ENCODE measurements at regions not wholly inside any gene's neighbourhood (a gene's known extent, or its start where the extent isn't known, plus 50 kb on each side); places are given as distances from the start of the nearest gene placed in this dataset.

DNA sequence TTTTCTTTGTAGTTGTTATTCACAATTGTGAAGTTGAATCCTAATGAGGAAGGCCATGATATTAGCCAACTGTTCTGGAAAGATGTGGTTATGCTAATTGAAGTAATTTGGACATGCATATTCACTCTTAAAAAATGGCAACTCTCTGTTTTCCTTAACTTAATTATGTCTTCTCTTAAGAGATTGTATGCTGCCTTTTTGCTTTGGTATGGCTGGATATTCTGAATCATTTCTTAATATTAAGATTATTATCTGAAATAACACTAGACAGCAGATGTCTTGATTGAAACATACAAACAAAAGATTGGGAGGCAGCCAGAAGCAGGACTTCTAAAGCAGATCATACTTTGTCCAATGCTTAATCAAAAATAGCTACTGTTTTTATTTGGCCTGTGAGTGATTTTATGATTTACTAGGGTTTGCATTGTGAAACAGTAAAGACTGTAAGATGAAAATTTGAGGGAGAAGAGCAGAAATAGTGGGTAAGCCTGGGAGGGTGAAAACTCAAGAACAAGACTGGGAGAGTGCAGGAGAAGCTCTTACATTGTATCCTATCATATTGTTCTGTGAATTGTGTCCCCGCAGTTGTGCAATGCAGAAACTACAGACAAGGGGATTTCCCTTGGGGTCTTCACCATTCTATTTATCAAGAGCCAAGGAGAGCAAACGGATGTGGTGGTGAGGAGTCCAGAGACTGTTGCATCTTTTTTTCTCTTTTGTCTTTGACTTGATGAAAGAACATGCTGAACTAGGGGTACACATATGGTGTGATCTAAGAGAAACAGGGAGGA lies 554.8 kb downstream of the TUSC7 start:
- ATAC-seq (no peak), DNase-seq (no peak)
- in situ Hi-C loops (cut with MboI; ENCODE audit: low sequenced_read_pairs in 4 of 4) (no loop called here), intact Hi-C loops (cut with DNase I; ENCODE audit: low total_unique reads) (no loop called here)
- no peak for TF ChIP-seq POLR2A (IDR thresholded peaks at IDR 0.05)
- TF ChIP-seq, protein P1, sequence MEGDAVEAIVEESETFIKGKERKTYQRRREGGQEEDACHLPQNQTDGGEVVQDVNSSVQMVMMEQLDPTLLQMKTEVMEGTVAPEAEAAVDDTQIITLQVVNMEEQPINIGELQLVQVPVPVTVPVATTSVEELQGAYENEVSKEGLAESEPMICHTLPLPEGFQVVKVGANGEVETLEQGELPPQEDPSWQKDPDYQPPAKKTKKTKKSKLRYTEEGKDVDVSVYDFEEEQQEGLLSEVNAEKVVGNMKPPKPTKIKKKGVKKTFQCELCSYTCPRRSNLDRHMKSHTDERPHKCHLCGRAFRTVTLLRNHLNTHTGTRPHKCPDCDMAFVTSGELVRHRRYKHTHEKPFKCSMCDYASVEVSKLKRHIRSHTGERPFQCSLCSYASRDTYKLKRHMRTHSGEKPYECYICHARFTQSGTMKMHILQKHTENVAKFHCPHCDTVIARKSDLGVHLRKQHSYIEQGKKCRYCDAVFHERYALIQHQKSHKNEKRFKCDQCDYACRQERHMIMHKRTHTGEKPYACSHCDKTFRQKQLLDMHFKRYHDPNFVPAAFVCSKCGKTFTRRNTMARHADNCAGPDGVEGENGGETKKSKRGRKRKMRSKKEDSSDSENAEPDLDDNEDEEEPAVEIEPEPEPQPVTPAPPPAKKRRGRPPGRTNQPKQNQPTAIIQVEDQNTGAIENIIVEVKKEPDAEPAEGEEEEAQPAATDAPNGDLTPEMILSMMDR (IDR thresholded peaks at IDR 0.05 in 4 of 5, conservative IDR thresholded peaks at IDR 0.05 in 1 of 5), result no peak
- no peaks in the 10 kb centered on the region for H3K36me3 ChIP-seq
- no peaks in the 10 kb centered on the region for H3K27me3 ChIP-seq
- no peak overlapping the region for H3K27ac ChIP-seq
- no peaks in the 10 kb centered on the region for H3K4me1 ChIP-seq
- H3K4me3 ChIP-seq, result no peak overlapping the region
- no peaks in the 10 kb centered on the region for H3K9me3 ChIP-seq

DNA sequence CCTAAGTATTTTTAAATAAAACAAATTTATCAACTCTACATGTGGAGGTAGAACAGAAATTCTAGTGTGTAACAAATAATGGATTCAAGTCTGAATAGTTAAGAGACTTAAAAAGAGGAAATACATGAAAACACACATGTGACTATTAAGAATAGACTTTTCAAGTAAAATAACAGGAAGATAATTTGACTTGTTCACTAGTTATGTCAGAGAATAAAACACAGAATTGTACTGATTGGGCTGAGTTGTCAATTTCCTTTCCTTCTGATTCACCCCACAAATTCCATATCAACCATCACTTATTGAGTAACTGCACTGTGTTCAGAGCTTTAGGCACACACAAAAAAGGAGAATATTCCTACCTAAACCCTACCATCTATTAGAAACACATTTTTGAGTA lies 557.2 kb downstream of the TUSC7 start:
- Histone ChIP-seq H3K27me3 (no peaks in the 10 kb centered on the region), H3K9me3 (no peaks in the 10 kb centered on the region), H3K36me3 (no peaks in the 10 kb centered on the region), H3K4me3 (no peak overlapping the region), H3K27ac (no peak overlapping the region), H3K4me1 (no peaks in the 10 kb centered on the region)
- in situ Hi-C loops (cut with MboI; ENCODE audit: low sequenced_read_pairs in 4 of 4), result no loop called here
- ATAC-seq, result no peak
- intact Hi-C loops (cut with DNase I; ENCODE audit: low total_unique reads), result no loop called here
- TF ChIP-seq, protein P1 (IDR thresholded peaks at IDR 0.05 in 4 of 5, conservative IDR thresholded peaks at IDR 0.05 in 1 of 5), result no peak
- no peak for TF ChIP-seq POLR2A (IDR thresholded peaks at IDR 0.05)
- DNase-seq, result no peak

DNA sequence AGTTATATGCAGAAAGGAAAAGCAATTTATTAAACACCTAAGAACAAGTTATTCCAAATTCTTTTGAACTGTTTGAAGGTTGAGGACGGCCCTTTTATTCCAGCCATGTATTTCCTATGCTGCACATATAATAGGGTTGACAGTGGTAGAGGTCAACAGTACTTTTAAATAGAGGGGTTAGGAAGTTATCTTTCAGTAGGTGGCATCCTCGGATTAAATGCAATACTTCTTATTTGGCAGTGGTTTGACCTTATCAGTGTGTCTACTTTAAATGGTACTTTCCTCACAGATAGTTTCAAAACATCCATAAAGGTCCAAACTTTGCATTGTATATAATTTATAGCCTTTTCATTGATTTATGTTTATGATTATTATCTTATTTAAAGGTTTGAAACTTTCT lies 558.7 kb downstream of the TUSC7 start:
- Histone ChIP-seq H3K27ac (no peak overlapping the region), H3K27me3 (no peaks in the 10 kb centered on the region), H3K4me3 (no peak overlapping the region), H3K9me3 (no peaks in the 10 kb centered on the region), H3K4me1 (no peaks in the 10 kb centered on the region), H3K36me3 (no peaks in the 10 kb centered on the region)
- no peak for TF ChIP-seq POLR2A (IDR thresholded peaks at IDR 0.05)
- TF ChIP-seq, protein P1 (IDR thresholded peaks at IDR 0.05 in 4 of 5, conservative IDR thresholded peaks at IDR 0.05 in 1 of 5), result no peak
- no peak for DNase-seq
- intact Hi-C loops (cut with DNase I; ENCODE audit: low total_unique reads), result no loop called here
- no peak for ATAC-seq
- in situ Hi-C loops (cut with MboI; ENCODE audit: low sequenced_read_pairs in 4 of 4), result no loop called here

DNA sequence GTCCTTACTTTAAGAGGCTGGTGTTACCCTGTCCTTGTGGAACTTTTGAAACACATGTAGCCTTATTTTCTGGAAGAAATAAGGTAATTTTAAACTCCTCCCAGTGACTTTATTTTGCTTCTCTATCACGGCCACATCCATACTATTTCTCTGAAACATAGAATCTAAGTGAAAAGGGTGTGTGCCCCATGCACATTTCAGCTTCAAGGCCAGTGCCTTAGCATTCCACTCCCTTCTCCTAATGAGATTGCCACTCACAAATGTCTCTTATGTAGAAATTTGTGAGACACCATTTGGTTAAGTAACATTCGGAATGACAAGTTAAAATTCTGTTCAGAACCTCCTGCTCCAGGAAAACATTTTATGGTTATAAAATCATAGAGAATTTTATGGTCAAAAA lies 562.7 kb downstream of the TUSC7 start:
- intact Hi-C loops (cut with DNase I; ENCODE audit: low total_unique reads) (no loop called here), in situ Hi-C loops (cut with MboI; ENCODE audit: low sequenced_read_pairs in 4 of 4) (no loop called here)
- Histone ChIP-seq H3K36me3 (no peaks in the 10 kb centered on the region), H3K4me3 (no peak overlapping the region), H3K27ac (no peak overlapping the region), H3K4me1 (no peaks in the 10 kb centered on the region), H3K9me3 (no peaks in the 10 kb centered on the region), H3K27me3 (no peaks in the 10 kb centered on the region)
- no peak for DNase-seq
- no peak for TF ChIP-seq POLR2A (IDR thresholded peaks at IDR 0.05)
- TF ChIP-seq, protein P1 (IDR thresholded peaks at IDR 0.05 in 4 of 5, conservative IDR thresholded peaks at IDR 0.05 in 1 of 5), result no peak
- ATAC-seq, result no peak

Measured in gastrocnemius medialis (tissue), 4 donors.